GM19467 (cell line): ENCODE measurements at regions not wholly inside any gene's neighbourhood (a gene's known extent, or its start where the extent isn't known, plus 50 kb on each side); places are given as distances from the start of the nearest gene placed in this dataset.
A peak's percentile ranks its signal among the peaks of the same experiment; 100 is the strongest.
"Not testable (repeated sequence)": the region's sequence is repeated elsewhere in the genome, so short reads cannot be mapped to it uniquely, and the experiment has no call there.

Experiments used
- ATAC-seq: cut with Tn5 transposase; IDR thresholded peaks from one replicate; pipeline ENCODE4 v1.9.1; 2021; ENCODE audit warnings: mild to moderate bottlenecking, moderate library complexity; ENCODE audit not compliant: unreplicated experiment

DNA sequence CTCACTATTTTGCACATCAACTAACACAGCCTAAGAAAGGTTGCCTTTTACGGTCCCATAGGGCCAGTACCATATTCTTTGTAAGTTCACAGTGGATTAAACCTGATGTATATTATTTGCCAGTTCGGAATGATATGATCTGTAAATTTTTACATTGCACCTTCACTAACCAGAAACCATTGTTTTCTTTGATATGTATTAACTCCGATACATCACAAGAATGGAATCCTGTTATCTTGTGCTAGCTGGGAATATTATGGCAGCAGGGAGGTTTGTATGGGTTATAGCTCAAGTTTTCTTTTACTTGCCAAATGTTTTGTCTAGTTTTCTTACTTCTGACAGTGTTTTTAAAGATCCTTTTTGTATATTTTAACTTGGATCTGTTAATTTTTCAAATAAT, 51.4 kb upstream of the S1PR1 start:
- no peak for ATAC-seq

GRCh38 chr1:101183388-101183699, 53.5 kb upstream of the S1PR1 start:
- ATAC-seq, result no peak

DNA sequence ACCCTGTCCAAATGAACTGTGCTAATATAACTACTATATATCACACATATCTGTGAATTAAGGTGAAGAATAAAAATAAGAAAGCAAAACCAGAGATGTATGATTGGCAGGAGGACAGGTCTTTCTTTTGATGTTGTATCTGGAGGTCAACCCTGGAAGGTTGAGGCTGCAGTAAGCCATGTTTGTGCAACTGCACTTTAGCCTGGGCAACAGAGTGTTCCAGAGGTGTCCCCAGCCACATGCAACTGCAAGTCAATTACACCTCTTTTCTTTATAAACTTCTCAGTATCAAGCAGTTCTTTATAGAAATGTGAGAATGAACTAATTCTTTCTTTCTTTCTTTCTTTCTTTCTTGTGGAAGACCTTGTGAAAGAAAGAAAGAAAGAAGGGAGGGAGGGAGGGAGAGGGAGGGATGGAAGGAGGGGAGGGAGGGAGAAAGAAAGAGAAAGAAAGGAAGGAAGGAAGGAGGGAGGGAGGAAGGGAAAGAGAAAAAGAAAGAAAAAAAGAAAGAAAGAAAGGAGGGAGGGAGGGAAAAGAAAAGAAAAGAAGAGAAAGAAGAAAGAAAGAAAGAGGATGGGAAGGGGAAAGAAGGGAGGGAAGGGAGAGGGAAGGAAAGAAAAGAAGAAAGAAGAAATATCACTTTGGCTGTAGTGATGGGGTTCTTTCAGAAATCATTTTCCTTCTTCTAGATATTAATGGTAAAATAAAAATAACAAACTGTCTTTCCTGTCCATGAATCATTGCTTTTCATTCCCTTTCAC, 54.0 kb upstream of the S1PR1 start:
- ATAC-seq, result no peak

DNA sequence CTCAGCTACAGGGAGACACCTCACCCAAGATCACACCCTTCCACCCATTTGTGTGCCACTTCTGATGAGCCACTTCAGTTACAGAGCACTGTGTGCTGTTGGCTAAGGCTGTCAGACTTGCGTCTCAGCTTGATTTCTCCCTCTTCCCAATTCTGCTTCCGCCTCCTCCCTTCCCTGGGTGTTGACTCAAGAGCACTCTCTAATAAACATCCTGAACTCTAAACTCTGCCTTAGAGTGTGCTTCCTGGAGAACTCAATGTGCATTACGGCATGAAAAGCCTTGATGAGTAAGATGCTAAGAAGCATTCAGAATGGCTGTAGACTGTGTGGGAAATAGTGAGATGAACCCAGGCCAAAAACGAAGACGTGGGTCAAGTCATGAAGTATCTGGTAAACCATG, 54.9 kb upstream of the S1PR1 start:
- ATAC-seq, result no peak

GRCh38 chr1:101178688-101179491, 57.9 kb upstream of the S1PR1 start:
- peak; percentile 80 for ATAC-seq

GRCh38 chr1:101178341-101178687, 58.5 kb upstream of the S1PR1 start:
- no peak for ATAC-seq

DNA sequence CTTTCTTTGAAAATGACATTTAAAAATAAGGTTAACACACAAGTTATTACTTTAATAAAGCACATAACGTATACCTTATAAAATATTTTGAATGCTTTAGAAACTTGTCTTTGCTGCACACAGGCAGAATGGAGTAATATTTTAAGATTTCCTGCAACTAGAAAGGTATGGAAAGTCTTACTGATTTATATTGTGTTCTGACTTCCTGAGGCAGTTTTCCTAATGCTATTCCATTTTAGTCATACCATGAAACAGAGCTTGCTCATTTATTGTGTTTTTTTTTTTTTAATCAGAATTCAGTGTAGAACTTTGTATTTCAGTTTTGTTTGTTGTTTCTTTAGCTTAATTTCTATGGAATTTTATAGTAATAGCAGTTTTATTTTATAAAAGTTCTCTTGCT, 60.9 kb upstream of the S1PR1 start:
- ATAC-seq, result no peak

DNA sequence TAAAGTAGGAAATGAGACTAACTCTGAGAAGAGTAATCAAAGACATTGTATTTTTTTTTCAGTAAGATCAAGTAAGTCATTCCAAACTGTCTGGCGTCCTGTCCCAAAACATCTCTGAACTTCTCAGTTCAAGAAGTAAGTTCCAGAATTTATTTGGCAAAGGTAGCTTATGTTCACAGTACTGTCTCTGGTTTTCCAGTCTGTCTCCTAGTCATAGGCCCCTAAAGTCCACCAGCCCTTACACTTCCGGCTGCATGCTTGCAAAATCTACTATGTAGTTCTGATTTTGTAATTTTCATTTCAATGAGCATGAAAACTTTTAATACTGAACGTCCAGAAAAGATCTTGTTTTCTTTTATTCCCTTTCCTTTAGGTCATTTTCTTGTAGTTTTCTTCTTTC, 61.4 kb upstream of the S1PR1 start:
- ATAC-seq, result no peak

- ATAC-seq, result no peak
Measured at GRCh38 chr1:101174722-101175121, 62.1 kb upstream of the S1PR1 start.

- not testable (repeated sequence) for ATAC-seq
Measured at GRCh38 chr1:101174298-101174697, 62.5 kb upstream of the S1PR1 start.

GRCh38 chr1:101170506-101171050, 66.2 kb upstream of the S1PR1 start:
- ATAC-seq, result no peak

- ATAC-seq, result peak; percentile 60
Measured at GRCh38 chr1:101167891-101168290, 68.9 kb upstream of the S1PR1 start.

GRCh38 chr1:101166583-101167120, 70.2 kb upstream of the S1PR1 start:
- no peak for ATAC-seq

DNA sequence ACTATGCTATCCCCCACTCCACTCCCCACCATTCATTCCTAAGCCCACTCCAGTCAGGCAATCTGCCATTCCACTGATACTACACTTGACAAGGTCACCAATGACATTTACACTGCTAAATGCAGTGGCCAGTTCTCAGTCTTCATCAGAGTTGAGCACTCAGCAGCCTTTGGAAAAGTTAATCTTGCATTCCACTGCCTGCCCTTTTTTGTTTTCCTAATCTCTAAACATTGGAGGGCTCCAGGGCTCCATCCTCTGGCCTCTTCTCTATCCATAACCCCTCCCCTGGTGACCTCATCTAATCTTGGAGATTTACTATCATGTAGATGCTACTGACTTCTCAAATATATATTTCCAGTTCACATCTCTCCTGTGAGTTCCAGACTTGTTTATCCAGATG, 70.9 kb upstream of the S1PR1 start:
- ATAC-seq, result no peak

GRCh38 chr1:101165532-101165931, 71.3 kb upstream of the S1PR1 start:
- no peak for ATAC-seq

- ATAC-seq, result no peak
Measured at GRCh38 chr1:101164776-101165175, 72.0 kb upstream of the S1PR1 start.

GRCh38 chr1:101162736-101163735, 73.8 kb upstream of the S1PR1 start:
- ATAC-seq, result no peak

GRCh38 chr1:101162300-101162699, 74.5 kb upstream of the S1PR1 start:
- ATAC-seq, result no peak

GRCh38 chr1:101161619-101162018, 75.2 kb upstream of the S1PR1 start:
- no peak for ATAC-seq

GRCh38 chr1:101158424-101158823, 78.4 kb upstream of the S1PR1 start:
- ATAC-seq, result peak; percentile 59

- ATAC-seq, result no peak
Measured at GRCh38 chr1:101154547-101154946, 82.3 kb upstream of the S1PR1 start.
